HG02852 (cell line): ENCODE measurements at regions not wholly inside any gene's neighbourhood (a gene's known extent, or its start where the extent isn't known, plus 50 kb on each side); places are given as distances from the start of the nearest gene placed in this dataset.
"Not testable (repeated sequence)": the region's sequence is repeated elsewhere in the genome, so short reads cannot be mapped to it uniquely, and the experiment has no call there.

Source experiments
- ATAC-seq: cut with Tn5 transposase; IDR thresholded peaks from one replicate; pipeline ENCODE4 v1.9.1; 2021; ENCODE audit warnings: mild to moderate bottlenecking, moderate library complexity; ENCODE audit not compliant: unreplicated experiment

DNA sequence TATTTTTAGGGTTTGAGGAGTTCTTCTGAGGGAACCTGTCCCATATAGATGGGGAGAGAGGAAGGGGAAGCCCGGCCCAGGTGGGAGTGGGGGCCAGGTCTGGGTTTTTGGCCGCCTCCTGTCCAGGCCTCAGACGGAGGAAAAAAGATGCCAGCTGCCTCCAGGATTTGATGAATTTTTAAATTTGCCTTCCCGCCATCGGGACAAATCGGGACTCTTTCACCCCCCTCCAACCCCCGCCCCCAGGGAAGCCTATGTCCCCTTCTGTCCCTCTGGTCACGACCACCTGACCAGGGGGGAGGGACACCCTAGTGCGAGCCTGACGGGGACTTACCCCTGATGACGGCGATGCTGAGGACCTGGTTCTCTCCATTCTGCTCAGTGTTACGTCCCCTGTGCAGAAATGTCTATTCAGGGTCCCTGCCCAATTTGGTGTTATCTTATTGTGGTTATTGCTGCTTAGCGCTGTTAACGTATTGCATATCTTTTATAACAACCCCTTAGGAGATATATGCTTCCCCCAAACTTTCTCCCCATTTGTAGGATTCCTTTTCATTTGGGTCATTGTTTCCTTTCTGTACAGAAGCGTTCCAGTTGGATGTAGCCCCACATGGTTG, 115.9 kb upstream of the GRK3 start:
- peak; percentile 35 for ATAC-seq

DNA sequence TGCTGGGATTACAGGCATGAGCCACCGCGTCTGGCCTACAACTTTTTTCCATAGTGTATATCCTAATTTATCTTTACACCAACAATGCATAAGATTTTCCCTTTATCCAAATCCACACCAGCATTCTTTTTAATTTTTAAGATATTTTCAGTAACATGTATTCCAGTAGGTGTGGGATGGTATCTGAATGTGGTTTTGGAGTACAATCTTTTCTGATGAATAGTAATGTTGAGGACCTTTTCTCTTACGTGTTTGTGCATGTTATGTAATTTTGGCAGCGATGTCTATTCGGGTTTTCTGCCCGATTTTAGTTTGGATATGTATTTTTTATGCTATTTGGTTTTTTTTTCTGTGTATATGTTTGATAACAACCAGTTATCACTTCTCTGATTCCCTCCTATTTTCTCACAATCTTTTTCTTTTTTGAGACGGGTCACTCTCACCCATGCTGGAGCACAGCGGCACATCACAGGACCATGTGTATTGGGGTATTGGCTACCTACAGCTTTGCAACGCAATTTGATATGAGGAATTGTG, 114.6 kb upstream of the GRK3 start:
- ATAC-seq = no peak

DNA sequence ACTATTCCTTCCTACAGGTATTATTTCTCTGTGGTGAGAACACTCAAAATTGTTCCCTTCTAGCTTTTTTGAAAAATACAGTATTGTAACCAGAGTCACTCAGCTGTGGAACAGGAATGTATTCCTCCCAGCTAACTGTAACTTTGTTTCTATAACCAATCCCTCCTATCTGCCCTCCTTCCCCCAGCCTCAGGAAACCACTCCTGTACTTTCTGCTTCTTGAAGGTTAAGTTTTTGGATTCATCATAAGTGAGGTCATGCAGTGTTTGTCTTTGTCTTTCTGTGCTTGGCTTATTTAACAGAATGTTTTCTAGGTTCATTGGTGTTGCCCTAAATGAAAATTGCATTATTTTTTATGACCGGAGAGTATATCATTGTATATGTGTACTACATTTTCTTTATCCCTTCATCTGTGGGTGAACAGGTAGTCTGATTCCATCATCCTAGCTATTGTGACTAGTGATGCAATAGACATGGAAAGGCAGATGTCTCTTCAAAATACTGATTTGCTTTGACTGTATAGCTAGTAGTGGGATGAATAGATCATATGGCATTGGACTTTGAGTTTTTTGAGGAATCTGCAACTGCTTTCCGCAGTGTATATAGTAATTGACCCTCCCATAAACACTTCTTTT, 112.9 kb upstream of the GRK3 start:
- no peak for ATAC-seq

DNA sequence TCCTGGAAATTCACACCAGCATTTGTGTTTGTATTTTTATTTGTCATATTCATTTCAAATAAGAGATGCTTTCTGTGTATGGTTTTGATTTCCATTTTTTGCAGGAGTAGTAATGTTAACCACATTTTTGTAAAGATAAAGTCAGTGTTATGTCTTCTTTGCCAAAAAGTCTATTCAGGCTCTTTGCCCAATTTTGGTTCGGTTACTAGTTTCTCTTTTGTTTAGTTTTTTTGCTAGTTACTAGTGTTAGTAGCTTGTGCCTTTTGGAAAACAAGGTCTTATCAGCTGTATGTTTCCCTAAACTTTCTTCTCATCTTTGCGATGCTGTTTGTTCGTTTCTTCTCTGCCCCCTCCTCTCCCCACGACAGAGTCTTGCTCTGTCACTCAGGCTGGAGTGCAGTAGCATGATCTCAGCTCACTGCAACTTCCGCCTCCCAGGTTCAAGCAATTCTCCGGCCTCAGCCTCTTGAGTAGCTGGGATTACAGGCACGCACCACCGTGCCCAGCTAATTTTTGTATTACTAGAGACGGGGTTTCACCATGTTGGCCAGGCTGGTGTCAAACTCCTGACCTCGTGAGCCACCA, 112.3 kb upstream of the GRK3 start:
- no peak for ATAC-seq

DNA sequence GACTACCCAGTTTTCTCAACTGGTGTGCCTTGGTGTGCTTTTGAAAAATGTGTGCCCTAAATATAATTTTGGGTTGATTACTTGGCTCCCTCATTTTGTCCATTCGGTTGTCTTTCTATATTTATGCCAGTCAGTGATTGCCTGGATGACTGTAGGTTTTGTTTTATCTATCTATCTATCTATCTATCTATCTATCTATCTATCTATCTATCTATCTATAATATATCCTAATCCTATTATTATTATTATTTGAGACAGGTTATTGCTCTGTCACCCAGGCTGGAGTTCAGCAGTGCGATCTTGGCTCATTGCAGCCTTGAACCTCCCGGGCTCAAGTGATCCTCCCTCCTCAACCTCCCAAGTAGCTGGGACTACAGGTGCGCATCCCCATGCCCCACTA, 111.4 kb upstream of the GRK3 start:
- ATAC-seq = no peak

DNA sequence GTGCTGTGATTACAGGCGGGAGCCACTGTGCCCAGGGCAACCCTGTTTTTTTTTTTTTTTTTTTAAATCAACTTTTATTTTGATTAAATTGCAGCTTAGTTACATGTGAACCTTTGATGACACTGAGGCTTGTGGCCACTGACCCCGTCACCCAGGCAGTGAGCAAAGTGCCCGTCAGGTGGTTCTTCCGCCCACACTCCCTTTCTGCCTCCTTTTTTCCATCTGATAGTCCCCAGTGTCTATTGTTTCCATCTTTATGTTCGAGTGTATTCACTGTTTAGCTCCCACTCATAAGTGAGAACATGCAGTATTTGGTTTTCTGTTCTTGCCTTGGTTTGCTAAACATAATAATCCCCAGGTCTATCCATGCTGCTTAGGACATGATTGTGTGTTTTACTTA, 110.9 kb upstream of the GRK3 start:
- no peak for ATAC-seq

DNA sequence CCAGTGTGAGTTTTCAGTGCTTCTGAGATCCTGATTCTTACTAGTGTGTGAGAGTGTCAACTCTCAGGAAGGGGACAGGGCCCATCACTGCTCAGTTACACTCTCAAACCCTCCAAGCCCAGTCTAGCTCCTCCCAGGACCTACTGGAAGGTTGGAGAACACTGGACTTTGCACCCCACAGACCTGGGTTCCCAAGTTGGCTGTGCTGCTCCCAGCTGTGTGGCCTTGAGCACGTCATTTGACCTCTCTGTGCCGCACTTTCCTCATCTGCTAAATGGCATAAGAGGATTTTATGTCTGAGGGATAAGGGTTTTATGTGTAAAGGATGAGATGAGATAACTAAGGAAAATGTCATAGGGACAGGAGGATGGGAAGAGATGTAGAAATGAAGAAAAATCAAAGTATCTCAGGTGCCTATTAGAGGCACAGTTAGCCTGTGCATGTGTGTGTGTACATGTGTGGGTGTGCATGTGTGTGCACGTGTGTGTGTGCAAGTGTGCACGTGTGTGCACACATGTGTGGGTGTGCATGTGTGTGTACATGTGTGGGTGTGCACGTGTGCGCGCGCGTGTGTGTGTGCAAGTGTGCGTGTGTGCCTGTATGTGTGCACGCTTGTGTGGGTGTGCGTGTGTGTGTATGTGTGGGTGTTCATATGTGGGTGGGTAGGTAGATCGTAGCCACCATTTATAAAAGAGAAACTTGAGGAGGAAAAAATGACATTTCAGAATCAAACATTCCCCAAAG, 108.0 kb upstream of the GRK3 start:
- not testable (repeated sequence) for ATAC-seq

DNA sequence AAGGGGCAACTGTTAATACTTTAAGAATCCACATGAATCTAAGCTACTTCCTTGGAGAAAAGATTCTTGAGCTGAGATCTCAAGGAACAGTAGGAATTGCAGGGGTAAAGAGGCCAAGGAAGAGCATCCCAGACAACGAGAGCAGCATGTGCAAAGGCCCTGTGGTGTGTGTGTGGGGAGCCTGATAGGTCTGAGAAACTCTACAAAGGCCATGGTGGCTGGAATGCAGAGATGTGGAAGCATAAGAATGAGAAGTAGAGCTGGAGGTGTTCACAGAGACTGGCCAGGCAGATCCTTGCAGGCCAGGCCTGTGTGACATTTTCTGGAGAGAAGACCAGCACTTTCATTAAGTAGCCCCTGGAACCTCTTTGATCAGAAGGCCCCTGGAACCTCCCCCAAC, 105.8 kb upstream of the GRK3 start:
- not testable (repeated sequence) for ATAC-seq

DNA sequence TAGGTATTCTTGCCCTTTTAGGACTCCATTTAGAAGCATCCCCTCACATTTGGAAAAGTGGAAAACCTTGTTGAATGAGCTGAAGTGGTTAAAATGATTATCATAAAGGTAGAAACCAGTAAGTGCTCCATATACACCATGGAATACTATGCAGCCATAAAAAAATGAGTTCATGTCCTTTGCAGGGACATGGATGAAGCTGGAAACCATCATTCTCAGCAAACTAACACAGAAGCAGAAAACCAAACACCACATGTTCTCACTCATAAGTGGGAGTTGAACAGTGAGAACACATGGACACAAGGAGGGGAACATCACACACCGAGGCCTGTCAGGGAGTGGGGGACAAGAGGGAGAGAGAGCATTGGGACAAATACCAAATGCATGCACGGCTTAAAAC, 103.8 kb upstream of the GRK3 start:
- ATAC-seq = not testable (repeated sequence)

DNA sequence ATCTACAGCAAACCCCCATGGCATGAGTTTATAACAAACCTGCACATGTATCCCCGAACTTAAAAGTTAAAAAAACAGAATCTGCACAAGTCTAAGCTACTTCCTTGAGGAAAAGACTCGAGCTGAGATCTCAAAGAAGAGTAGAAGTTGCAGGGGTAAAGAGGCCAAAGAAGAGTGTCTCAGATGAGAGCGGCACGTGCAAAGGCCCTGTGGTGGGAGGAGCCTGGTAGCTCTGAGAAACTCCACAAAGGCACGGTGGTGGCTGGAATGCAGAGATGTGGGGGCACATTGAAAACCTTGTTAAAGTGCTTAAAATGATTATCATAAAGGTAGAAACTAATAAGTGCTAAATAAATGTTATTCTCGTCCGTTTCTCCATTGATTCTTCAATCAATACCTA, 103.2 kb upstream of the GRK3 start:
- no peak for ATAC-seq

DNA sequence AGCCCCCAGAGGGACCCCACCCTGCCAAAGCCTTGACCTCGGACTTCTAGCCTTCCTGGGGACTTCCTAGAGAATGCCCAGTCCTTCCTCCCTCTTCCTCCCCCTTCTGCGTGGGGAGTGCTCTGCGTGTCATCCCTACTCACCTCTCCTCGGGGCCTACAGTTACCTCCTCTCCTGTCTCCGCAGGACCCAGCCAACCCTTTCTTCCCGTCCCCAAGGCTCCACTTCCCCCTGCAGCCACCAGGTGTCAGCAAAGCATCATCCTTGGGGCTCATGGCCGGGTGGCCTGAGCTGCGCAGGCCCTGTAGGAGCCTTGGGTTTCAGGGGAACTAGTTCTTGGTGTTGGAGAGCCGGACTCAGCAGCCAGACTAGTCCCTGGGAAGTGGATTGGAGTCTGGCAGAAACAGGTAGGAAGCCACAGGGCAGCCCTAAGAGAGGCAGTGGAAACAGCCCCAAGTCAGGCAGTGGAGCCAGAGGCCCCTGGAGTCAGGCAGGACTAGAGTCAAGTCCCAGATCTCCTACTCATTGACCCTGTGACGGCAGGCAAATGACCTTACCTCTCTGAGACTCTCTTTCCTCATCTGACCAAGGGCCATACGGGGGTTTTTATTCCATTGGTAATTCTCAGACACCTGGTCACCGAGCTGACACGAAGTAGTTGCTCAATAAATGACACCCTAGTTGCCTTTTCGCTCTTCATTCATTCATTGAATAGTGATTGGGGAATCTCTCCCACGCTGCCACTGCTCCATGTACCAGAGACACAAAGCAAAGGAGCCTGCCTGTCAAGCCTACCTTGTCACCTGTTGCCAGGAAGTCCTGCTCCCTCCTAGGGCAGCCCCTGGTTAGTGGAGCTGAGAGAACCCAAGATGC, 101.8 kb upstream of the GRK3 start:
- peak; percentile 54 for ATAC-seq

DNA sequence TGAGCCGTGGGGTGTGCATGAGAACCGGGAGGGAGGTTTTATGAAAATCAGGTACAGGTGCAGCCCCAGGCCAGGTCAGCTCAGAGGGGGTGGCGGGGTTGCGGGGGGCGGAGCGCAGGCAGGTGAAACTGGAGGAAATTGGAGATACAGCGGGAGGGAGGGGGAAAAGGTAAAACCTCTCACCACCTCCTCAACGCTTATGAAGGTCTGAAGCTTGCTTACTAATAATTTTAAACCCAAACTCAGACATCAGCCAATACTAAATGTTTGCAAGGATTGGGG, 101.2 kb upstream of the GRK3 start:
- not testable (repeated sequence) for ATAC-seq

DNA sequence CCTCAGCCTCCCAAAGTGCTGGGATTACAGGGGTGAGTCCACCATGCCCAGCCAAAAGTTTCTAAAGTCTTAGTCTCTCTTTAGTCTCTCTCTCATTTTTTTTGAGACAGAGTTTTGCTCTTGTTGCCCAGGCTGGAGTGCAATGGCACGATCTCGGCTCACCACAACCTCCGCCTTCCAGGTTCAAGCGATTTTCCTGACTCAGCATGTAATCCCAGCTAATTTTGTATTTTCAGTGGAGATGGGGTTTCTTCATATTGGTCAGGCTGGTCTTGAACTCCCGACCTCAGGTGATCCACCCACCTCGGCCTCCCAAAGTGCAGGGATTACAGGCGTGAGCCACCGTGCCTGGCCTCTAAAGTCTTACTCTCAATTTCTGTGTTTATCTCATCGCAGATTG, 100.1 kb upstream of the GRK3 start:
- not testable (repeated sequence) for ATAC-seq

DNA sequence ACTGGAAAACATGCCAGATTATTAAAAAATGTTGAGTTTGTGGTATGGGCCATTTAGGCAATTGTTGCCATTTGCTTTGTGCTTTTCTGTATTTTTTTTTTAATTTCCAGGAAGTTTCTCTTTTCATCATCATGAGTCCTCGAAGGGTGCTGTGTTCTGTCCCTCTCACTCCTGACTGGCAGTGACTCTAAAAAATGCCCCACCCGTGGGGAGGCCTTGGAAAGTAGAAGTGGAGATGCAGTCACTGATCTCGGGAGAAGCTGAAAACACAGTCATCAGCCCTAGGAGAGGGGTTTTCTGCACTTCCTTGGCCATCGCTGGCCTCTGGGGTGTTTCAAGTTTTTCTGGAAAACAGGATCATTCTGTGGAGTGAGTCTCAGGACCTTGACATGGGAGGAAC, 98.5 kb upstream of the GRK3 start:
- no peak for ATAC-seq

DNA sequence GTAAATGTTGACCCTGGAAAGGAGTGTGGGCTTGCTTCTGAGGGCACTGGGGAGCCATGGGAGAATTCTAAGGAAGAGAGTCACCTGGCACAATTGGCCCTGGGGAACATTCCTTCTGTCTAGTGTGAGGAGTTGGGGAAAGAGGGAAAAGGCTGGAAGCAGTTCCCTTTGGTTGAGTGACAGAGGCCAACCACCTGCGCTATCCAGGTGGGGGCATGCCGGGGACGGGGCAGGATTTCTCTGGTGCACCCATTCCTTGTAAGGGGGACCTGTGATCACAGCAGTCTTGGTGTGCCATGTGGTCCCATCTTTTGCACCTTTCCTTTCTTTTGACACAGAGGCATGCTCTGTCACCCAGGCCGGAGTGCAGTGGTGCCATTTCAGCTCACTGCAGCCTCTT, 92.1 kb upstream of the GRK3 start:
- ATAC-seq = no peak

DNA sequence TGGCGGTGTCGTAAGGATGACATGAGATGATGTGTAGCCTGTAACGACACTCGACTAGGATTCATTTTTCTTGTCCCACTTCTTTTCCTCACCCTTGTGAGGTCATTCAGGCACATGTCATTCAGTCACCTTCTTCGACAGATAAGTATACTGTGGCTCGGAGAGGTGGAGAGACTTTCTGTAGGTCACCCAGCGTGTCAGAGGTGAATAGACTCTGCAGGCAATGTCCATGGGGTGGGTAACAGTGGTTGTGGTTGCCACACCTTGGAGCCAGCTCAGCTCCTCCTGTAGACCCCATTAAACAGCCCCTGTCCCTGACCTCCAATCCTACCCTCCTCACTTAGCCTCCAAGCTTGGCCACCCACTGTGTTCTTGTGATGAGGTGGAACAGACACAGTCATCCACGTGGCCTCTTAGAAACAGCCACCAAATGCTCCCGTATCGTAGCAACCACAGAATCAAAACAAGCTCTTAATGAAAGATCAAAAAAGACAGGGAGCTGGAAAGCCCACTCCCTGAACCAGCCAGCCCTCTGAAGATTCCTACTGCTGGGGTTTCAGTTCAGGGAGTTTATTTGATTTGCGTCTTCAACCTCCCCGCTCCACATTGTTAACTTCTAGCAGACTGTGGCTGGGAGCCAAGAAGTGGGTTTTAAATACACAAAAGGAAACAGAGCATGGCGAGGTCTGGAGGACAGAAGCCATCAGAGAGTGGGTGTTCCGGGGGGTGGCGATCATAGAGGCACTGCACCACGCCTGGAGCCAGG, 89.0 kb upstream of the GRK3 start:
- ATAC-seq = no peak

DNA sequence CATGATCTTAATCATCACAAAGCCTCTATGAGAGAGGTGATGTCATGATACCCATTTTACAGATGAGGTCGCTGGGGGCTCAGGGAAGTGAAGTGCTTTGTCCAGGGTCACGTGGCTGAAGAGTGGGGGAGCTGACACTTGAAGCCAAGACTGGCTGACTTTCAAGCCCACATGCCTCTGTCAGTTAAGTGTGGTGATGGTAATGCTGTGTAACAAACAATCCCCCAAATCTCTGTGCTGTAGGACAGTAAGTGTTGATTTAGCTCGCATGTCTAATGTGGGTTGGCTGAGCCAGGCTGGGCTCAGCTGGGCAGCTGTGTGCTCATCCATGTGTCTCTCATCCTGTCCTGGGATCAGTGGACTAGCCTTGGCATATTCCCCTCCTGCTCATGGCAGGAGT, 87.1 kb upstream of the GRK3 start:
- ATAC-seq = no peak

DNA sequence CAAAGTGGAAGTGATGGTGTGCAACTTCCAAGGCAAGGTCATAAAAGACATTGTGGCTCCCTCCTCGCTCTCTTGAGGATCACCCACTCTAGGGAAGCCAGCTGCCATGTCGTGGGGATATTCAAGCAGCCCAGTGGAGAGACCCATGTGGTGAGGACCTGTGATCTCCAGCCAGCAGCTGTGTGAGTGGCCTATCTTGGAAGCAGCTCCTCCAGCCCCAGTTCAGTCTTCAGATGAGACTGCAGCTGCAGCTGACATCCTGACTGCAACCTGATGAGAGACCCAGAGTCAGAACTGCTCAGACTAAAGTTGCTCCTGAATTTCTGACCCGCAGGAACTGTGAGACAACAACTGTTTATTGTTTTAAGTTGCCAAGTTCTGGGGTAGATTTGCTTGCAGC, 86.4 kb upstream of the GRK3 start:
- ATAC-seq = no peak

DNA sequence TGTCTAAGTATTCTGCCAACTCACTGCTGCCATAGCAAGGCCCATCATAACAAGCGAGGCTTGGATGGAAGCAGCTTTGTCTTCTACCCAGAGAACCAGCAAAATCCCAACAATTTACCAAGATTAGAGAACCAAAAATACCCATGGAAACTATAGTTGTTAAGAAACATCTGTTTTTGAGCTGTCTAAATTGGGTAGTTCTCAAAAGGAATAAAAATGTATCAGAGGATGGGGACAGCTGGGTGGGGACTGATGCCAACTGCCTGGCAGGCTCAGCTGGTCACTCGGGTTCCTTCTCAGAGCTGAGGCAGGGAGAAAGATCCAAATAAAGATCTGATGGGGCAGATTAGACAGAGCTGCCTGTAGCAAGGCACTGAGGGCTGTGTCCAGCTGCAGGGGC, 85.9 kb upstream of the GRK3 start:
- ATAC-seq = no peak

DNA sequence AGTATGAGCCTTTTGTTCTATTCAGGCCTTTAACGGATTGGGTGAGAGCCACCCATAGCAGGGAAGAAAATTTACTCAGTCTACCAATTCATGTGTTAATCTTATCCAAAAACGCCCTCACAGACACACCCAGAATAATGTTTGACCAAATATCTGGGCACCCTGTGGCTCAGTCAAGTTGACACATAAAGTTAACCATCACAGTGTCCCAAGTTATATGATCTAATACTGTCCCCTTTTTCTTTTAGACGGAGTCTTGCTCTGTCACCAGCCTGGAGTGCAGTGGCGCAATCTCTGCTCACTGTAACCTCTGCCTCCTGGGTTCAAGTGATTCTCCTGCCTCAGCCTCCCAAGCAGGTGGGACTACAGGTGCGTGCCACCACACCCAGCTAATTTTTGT, 83.6 kb upstream of the GRK3 start:
- ATAC-seq = not testable (repeated sequence)
